ENCODE measurements at regions not wholly inside any gene's neighbourhood (a gene's known extent, or its start where the extent isn't known, plus 50 kb on each side); places are given as distances from the start of the nearest gene placed in this dataset.

- Histone ChIP-seq H3K4me1 (no peaks in the 10 kb centered on the region), H3K27me3 (no peaks in the 10 kb centered on the region), H3K36me3 (no peaks in the 10 kb centered on the region), H3K9me3 (no peaks in the 10 kb centered on the region), H3K4me3 (no peak overlapping the region), H3K27ac (no peak overlapping the region)
- intact Hi-C loops (cut with DNase I) = no loop called here
- no peak for DNase-seq (ENCODE audit: extremely low spot score in 2 of 2)
- no peak for TF ChIP-seq POLR2A (IDR thresholded peaks at IDR 0.05)
- no peak for TF ChIP-seq POLR2AphosphoS5 (IDR thresholded peaks at IDR 0.05; ENCODE audit: insufficient read depth in 1 of 2, low read depth in 1 of 2)
- TF ChIP-seq CTCF (IDR thresholded peaks at IDR 0.05) = no peak
Observed at GRCh38 chr7:15794801-15795200, 108.3 kb upstream of the MEOX2 start.

- Histone ChIP-seq H3K9me3 (no peaks in the 10 kb centered on the region), H3K27me3 (no peaks in the 10 kb centered on the region), H3K36me3 (no peaks in the 10 kb centered on the region), H3K4me1 (no peaks in the 10 kb centered on the region), H3K27ac (no peak overlapping the region), H3K4me3 (no peak overlapping the region)
- no peak for DNase-seq (ENCODE audit: extremely low spot score in 2 of 2)
- TF ChIP-seq CTCF (IDR thresholded peaks at IDR 0.05) (no peak), POLR2A (IDR thresholded peaks at IDR 0.05) (no peak), POLR2AphosphoS5 (IDR thresholded peaks at IDR 0.05; ENCODE audit: insufficient read depth in 1 of 2, low read depth in 1 of 2) (no peak)
- intact Hi-C loops (cut with DNase I) = no loop called here
Observed at GRCh38 chr7:15784694-15785030, 98.2 kb upstream of the MEOX2 start.

GRCh38 chr7:15783987-15784693 is 97.7 kb upstream of the MEOX2 start:
- Histone ChIP-seq H3K9me3 (no peaks in the 10 kb centered on the region), H3K36me3 (no peaks in the 10 kb centered on the region), H3K4me3 (no peak overlapping the region), H3K27ac (no peak overlapping the region), H3K4me1 (no peaks in the 10 kb centered on the region), H3K27me3 (no peaks in the 10 kb centered on the region)
- intact Hi-C loops (cut with DNase I) = no loop called here
- no peak for DNase-seq (ENCODE audit: extremely low spot score in 2 of 2)
- TF ChIP-seq CTCF (IDR thresholded peaks at IDR 0.05) = no peak

- no peaks in the 10 kb centered on the region for H3K36me3 ChIP-seq
- TF ChIP-seq POLR2AphosphoS5 (IDR thresholded peaks at IDR 0.05; ENCODE audit: insufficient read depth in 1 of 2, low read depth in 1 of 2) = no peak
- TF ChIP-seq POLR2A (IDR thresholded peaks at IDR 0.05) = no peak
- no peak for TF ChIP-seq CTCF (IDR thresholded peaks at IDR 0.05)
- intact Hi-C loops (cut with DNase I) = no loop called here
- DNase-seq (ENCODE audit: extremely low spot score in 2 of 2) = no peak
- H3K27me3 ChIP-seq = no peaks in the 10 kb centered on the region
- H3K4me3 ChIP-seq = no peak overlapping the region
- no peak overlapping the region for H3K27ac ChIP-seq
- H3K4me1 ChIP-seq = no peaks in the 10 kb centered on the region
- H3K9me3 ChIP-seq = no peaks in the 10 kb centered on the region
Observed at GRCh38 chr7:15782656-15783055, 96.2 kb upstream of the MEOX2 start.

GRCh38 chr7:15781944-15782343 is 95.5 kb upstream of the MEOX2 start:
- H3K4me3 ChIP-seq = no peak overlapping the region
- H3K27ac ChIP-seq = no peak overlapping the region
- H3K36me3 ChIP-seq = no peaks in the 10 kb centered on the region
- no peaks in the 10 kb centered on the region for H3K9me3 ChIP-seq
- H3K27me3 ChIP-seq = no peaks in the 10 kb centered on the region
- no peak for TF ChIP-seq CTCF (IDR thresholded peaks at IDR 0.05)
- TF ChIP-seq POLR2AphosphoS5 (IDR thresholded peaks at IDR 0.05; ENCODE audit: insufficient read depth in 1 of 2, low read depth in 1 of 2) = no peak
- no peaks in the 10 kb centered on the region for H3K4me1 ChIP-seq
- intact Hi-C loops (cut with DNase I) = no loop called here
- DNase-seq (ENCODE audit: extremely low spot score in 2 of 2) = no peak

All from vagina (tissue), 2 donors.